Esophagus squamous epithelium (tissue), 4 donors: ENCODE measurements at regions not wholly inside any gene's neighbourhood (a gene's known extent, or its start where the extent isn't known, plus 50 kb on each side); places are given as distances from the start of the nearest gene placed in this dataset.

Experiments
- POLR2A ChIP-seq, 4 donors: fragments of 450-650 bp; IDR thresholded peaks; one replicate each; pipeline ENCODE4 v1.6.1; 2017; ENCODE audit warnings: antibody characterized with exemption in 4 of 4, mild to moderate bottlenecking in 4 of 4, moderate library complexity in 3 of 4
- TF ChIP-seq, protein P1 (sequence below), 6 experiments: fragments of 450-650 bp in 4 of 6; fragments of 200-600 bp in 2 of 6; sonication (generic) in 2 of 6; IDR thresholded peaks; one replicate each; pipeline ENCODE4 v1.5.1; 2016 to 2019; ENCODE audit warnings: antibody characterized with exemption in 6 of 6, mild to moderate bottlenecking in 4 of 6, moderate library complexity in 4 of 6

DNA sequence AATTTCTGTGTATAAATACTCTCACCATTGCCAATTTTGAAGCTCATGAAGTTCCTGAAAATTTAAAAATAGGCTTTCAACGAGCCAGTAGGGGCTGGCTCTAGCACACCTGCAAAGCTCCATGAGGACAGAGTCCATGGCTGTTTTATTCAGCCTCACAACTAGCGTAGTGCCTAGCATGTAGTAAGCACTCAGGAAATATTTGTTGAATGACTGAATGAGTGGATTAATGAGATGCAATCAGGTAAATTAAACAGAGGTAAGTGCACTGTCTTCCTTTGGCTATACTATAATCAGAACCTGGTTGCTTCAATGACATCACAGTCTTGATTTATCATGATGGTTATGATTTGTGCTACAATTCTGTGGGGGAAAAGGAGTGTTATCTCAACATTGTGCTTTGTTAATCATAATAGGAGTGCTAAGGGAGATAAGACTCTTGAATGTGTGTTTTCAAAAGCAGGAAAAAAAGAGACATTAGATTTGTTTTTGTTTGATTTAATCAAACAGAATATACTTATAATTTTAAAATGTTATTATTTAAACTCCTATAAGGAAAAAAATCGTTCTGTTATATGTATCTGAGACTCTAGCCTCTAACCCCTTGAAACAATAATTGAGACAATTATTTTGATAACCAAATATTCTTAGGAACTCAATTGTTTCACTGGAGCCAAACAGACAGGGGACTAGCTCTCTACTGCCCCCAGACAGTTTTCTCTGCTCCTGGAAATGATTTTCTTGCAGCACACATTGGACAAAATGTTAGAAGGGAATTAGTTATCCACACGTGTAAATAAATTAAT lies 171.7 kb upstream of the ATP11B start:
- TF ChIP-seq, protein P1, sequence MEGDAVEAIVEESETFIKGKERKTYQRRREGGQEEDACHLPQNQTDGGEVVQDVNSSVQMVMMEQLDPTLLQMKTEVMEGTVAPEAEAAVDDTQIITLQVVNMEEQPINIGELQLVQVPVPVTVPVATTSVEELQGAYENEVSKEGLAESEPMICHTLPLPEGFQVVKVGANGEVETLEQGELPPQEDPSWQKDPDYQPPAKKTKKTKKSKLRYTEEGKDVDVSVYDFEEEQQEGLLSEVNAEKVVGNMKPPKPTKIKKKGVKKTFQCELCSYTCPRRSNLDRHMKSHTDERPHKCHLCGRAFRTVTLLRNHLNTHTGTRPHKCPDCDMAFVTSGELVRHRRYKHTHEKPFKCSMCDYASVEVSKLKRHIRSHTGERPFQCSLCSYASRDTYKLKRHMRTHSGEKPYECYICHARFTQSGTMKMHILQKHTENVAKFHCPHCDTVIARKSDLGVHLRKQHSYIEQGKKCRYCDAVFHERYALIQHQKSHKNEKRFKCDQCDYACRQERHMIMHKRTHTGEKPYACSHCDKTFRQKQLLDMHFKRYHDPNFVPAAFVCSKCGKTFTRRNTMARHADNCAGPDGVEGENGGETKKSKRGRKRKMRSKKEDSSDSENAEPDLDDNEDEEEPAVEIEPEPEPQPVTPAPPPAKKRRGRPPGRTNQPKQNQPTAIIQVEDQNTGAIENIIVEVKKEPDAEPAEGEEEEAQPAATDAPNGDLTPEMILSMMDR (IDR thresholded peaks at IDR 0.05) = peak in 2 of 6 experiments; percentile 17 to 32
- no peak for TF ChIP-seq POLR2A (IDR thresholded peaks at IDR 0.05)
